ENCODE measurements at regions not wholly inside any gene's neighbourhood (a gene's known extent, or its start where the extent isn't known, plus 50 kb on each side); places are given as distances from the start of the nearest gene placed in this dataset.

DNA sequence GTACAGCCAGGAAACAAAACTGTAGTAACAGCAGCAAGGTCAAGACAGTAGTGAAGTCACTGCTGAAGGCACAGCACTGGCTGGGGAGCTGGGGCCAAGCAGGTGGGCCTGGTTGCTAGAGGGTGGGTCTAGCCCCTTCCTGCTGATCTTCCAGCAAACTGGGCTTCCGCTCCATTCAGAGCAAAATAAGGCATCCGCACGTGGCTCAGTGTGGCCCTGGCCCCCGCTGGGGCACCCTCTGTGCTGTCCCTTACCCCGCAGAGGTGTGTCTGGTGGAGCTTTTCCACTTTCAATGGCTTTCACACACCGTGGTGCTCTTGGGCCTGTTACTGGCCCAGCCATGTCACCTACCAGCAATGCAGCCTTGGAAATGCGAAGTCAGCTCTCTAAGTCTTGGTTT, 162.4 kb upstream of the B3GAT1 start:
- TF ChIP-seq, protein P1, sequence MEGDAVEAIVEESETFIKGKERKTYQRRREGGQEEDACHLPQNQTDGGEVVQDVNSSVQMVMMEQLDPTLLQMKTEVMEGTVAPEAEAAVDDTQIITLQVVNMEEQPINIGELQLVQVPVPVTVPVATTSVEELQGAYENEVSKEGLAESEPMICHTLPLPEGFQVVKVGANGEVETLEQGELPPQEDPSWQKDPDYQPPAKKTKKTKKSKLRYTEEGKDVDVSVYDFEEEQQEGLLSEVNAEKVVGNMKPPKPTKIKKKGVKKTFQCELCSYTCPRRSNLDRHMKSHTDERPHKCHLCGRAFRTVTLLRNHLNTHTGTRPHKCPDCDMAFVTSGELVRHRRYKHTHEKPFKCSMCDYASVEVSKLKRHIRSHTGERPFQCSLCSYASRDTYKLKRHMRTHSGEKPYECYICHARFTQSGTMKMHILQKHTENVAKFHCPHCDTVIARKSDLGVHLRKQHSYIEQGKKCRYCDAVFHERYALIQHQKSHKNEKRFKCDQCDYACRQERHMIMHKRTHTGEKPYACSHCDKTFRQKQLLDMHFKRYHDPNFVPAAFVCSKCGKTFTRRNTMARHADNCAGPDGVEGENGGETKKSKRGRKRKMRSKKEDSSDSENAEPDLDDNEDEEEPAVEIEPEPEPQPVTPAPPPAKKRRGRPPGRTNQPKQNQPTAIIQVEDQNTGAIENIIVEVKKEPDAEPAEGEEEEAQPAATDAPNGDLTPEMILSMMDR (IDR thresholded peaks at IDR 0.05; ENCODE audit: low read depth, low read length) = no peak
- TF ChIP-seq, protein P2, sequence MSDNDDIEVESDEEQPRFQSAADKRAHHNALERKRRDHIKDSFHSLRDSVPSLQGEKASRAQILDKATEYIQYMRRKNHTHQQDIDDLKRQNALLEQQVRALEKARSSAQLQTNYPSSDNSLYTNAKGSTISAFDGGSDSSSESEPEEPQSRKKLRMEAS (IDR thresholded peaks at IDR 0.05; ENCODE audit: low read depth, low read length) = no peak
- no peak for TF ChIP-seq MYC (IDR thresholded peaks at IDR 0.05; ENCODE audit: low read depth, low read length)
- TF ChIP-seq POLR2A (IDR thresholded peaks at IDR 0.05; ENCODE audit: extremely low read depth, insufficient read length) = no peak

Measured in NB4 (cell line).